ENCODE measurements at regions not wholly inside any gene's neighbourhood (a gene's known extent, or its start where the extent isn't known, plus 50 kb on each side); places are given as distances from the start of the nearest gene placed in this dataset.

DNA sequence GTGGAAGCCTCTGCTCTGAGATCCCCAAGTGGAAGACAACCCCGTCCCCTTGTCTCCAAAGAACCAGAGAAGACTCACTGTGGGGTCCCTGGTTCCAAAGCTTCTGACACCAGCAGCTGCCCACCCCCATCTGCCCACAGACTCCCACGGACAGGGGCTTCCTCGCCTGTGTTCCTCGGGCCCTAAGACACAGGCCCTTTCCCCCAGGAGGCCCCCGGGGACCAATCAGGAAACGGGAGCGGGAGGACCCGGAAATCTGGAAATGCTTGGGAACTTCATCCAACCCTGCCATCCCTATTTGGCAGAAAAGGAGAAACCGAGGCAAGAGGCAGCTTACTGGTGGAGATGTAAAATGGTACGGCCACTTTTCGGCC lies 113.1 kb downstream of the NCOR2 start:
- H3K4me1 Mint-ChIP-seq, result peaks cover 9 to 31% of the 10 kb centered on the region in 2 experiments

More for the DNA sequence above, 113.1 kb downstream of the NCOR2 start:
- no peaks in the 10 kb centered on the region for H3K79me1 ChIP-seq (ENCODE audit: insufficient read depth, low read depth, low read length, poor library complexity, severe bottlenecking)
- no peak overlapping the region for H3K23ac ChIP-seq (ENCODE audit: insufficient read length, low read depth, low read length)
- H3K18ac ChIP-seq (ENCODE audit: insufficient read length, low read depth, low read length), result no peak overlapping the region
- H3K9me3 ChIP-seq (ENCODE audit: control insufficient read depth, low read depth, low read length), result no peaks in the 10 kb centered on the region
- H2AK5ac ChIP-seq (ENCODE audit: insufficient read length, low read length), result no peak overlapping the region
- H4K91ac ChIP-seq (ENCODE audit: insufficient read length, low read depth, low read length), result no peak overlapping the region
- Mint-ChIP-seq H3K27me3 (ENCODE audit: low read depth) (no peaks in the 10 kb centered on the region), H3K4me3 (no peak overlapping the region), H3K36me3 (ENCODE audit: insufficient read depth in 1 of 3, low read depth in 3 of 3) (peaks cover 5 to 35% (median 27%) of the 10 kb centered on the region in 3 experiments; a peak in 6 of 7 replicates), H3K27ac (peak overlapping the region in 2 of 3 experiments; percentile 76 to 91; a peak in 5 of 7 replicates), H3K9me3 (no peaks in the 10 kb centered on the region)
- no peak overlapping the region for H2AFZ ChIP-seq (ENCODE audit: low read length)
- no peak overlapping the region for H4K8ac ChIP-seq (replicated peaks; ENCODE audit: insufficient read length, low read depth, low read length)
- H3K9ac ChIP-seq (ENCODE audit: extremely low read depth, insufficient read length, low read length), result no peak overlapping the region
- no peaks in the 10 kb centered on the region for H3K27me3 ChIP-seq (ENCODE audit: insufficient read depth, low read length)
- H3K56ac ChIP-seq (ENCODE audit: insufficient read length, low read depth, low read length), result no peak overlapping the region
- H3K4me1 ChIP-seq (ENCODE audit: insufficient read depth, low read length), result no peaks in the 10 kb centered on the region
- no peak overlapping the region for H3T11ph ChIP-seq (ENCODE audit: low read length)
- DNase-seq, result no peak
- no peaks in the 10 kb centered on the region for H3K23me2 ChIP-seq (ENCODE audit: insufficient read length, low read depth, low read length, poor library complexity, severe bottlenecking)
- no peak overlapping the region for H2BK20ac ChIP-seq (ENCODE audit: low read depth, low read length, poor library complexity, severe bottlenecking)
- no peak overlapping the region for H2BK15ac ChIP-seq (ENCODE audit: low read depth, low read length)
- H2BK5ac ChIP-seq (ENCODE audit: insufficient read length, low read length), result no peak overlapping the region
- no peak overlapping the region for H4K5ac ChIP-seq (ENCODE audit: insufficient read length, low read depth, low read length)
- no peak overlapping the region for H3K4me2 ChIP-seq (ENCODE audit: insufficient read depth, insufficient read length, low read length)
- no peak overlapping the region for H3K14ac ChIP-seq (ENCODE audit: insufficient read depth, low read length)
- TF ChIP-seq, protein P1, sequence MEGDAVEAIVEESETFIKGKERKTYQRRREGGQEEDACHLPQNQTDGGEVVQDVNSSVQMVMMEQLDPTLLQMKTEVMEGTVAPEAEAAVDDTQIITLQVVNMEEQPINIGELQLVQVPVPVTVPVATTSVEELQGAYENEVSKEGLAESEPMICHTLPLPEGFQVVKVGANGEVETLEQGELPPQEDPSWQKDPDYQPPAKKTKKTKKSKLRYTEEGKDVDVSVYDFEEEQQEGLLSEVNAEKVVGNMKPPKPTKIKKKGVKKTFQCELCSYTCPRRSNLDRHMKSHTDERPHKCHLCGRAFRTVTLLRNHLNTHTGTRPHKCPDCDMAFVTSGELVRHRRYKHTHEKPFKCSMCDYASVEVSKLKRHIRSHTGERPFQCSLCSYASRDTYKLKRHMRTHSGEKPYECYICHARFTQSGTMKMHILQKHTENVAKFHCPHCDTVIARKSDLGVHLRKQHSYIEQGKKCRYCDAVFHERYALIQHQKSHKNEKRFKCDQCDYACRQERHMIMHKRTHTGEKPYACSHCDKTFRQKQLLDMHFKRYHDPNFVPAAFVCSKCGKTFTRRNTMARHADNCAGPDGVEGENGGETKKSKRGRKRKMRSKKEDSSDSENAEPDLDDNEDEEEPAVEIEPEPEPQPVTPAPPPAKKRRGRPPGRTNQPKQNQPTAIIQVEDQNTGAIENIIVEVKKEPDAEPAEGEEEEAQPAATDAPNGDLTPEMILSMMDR (conservative IDR thresholded peaks at IDR 0.05), result no peak
- WGBS (ENCODE audit: extremely low coverage, insufficient read length, low lambda C conversion rate), result no CpG with 5 or more reads among the region's 11 CpGs
- H4K20me1 ChIP-seq (ENCODE audit: control insufficient read depth, insufficient read depth, insufficient read length), result peaks cover 2% of the 10 kb centered on the region
- H2BK12ac ChIP-seq (ENCODE audit: insufficient read length, low read depth, low read length), result no peak overlapping the region
- no peak overlapping the region for H2BK120ac ChIP-seq (ENCODE audit: low read depth, low read length, poor library complexity, severe bottlenecking)
- H3K79me2 ChIP-seq (ENCODE audit: insufficient read depth, low read length), result no peaks in the 10 kb centered on the region
- H3K27ac ChIP-seq (ENCODE audit: insufficient read length, low read depth, low read length), result no peak overlapping the region
- no peak overlapping the region for H3K4ac ChIP-seq (ENCODE audit: low read depth, low read length)

Data from H9 (cell line).